ENCODE measurements at regions not wholly inside any gene's neighbourhood (a gene's known extent, or its start where the extent isn't known, plus 50 kb on each side); places are given as distances from the start of the nearest gene placed in this dataset.
A peak's percentile ranks its signal among the peaks of the same experiment; 100 is the strongest.

DNA sequence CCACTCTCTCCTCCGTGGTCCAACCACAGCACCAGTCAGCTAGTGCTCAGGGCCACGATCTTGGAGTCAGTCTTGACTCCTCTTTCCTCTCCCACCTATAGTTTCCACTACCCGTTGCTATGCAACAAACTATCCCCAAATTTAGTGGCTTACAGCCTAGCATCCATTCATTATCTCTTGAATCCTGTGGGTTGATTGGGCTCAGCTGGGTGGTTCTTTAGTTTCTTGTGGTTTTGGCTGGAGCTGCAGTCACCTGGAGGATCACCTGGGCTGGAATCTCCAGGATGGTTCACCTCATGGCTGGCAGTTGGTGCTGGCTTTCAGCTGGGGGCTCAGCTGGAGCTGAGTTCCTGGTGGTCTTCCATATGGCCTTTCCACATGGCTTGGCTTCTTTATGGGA, 149.9 kb downstream of the ASB1 start:
- DNase-seq (ENCODE audit: low read depth in 4 of 4, low spot score in 3 of 4) = no peak

DNA sequence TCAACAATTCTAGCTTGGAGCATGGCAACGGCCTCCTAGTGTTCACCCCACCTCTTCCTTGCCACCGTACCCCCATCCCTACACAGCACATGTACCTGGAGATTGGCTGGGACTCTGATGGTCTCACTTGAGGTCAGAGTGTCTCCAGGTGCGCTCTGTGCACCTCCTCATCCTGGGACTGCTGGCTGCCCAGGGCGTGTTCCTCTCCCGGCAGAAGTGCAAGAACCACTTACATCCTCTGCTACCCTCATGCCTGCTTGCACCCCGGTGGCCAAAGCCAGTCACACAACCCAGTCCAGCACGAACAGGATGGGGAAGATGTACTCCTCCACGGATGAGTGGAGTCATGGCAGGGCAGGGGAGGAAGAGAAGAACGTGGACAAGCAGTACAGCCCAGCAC, 151.5 kb downstream of the ASB1 start:
- DNase-seq (ENCODE audit: low read depth in 4 of 4, low spot score in 3 of 4) = no peak

DNA sequence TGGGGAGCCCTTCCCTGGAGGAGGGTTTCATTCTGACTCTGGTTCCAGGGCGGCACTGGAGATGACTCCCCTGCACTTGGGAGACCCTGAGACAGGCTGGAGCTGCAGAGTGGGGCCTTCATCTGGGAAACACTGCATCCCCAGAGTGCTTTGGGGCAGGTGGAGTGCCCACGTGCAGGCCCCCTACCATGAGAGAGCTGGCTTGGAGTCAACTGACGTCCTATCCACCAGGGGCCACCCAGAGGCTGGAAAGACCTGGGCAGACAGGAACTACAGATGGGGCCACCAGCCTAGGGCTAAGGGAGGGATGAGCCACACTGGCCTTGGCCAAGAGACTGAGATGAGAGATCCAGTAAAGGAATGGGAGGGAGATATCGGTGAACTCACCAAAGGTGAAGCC, 153.8 kb downstream of the ASB1 start:
- DNase-seq (ENCODE audit: low read depth in 4 of 4, low spot score in 3 of 4) = no peak

DNA sequence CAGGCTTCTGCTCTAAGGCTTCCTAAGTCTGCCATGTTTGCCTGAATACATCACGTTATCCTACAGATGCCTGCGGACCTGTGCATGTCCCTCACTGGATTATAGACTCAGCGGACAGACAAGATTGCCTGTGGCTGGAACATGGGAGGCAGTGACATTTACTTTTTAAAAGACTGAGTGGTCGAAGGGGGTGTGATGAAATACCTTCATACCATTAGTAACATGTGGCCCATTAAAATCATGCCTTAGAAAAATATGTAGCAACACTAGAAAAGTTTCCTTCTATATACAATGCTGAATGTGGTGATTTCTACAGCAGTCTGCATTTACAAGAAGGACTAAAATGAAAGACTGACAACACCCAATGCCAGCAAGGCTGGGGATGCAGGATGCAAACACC, 154.4 kb downstream of the ASB1 start:
- DNase-seq (ENCODE audit: low read depth in 4 of 4, low spot score in 3 of 4) = no peak

GRCh38 chr2:238582159-238582558, 155.4 kb downstream of the ASB1 start:
- DNase-seq (ENCODE audit: low read depth in 4 of 4, low spot score in 3 of 4) = no peak

DNA sequence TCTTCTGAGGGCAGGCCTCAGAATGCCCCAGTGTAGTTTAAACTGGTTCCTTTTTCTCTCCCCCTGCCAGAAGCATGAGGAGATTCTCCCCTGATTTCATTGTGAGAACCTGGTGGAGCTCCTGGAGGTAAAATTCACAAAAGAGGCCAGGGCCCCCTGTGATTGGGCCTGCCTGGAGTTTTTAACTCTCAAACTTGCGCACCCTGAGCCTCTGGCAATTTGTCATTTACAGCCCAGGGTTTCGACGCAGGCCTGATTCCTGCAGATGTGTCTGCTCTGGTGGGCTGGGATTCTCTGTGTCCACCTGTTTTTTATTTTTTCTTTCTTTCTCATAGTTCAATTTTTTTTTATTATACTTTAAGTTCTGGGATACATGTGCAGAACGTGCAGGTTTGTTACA, 157.9 kb downstream of the ASB1 start:
- no peak for DNase-seq (ENCODE audit: low read depth in 4 of 4, low spot score in 3 of 4)

DNA sequence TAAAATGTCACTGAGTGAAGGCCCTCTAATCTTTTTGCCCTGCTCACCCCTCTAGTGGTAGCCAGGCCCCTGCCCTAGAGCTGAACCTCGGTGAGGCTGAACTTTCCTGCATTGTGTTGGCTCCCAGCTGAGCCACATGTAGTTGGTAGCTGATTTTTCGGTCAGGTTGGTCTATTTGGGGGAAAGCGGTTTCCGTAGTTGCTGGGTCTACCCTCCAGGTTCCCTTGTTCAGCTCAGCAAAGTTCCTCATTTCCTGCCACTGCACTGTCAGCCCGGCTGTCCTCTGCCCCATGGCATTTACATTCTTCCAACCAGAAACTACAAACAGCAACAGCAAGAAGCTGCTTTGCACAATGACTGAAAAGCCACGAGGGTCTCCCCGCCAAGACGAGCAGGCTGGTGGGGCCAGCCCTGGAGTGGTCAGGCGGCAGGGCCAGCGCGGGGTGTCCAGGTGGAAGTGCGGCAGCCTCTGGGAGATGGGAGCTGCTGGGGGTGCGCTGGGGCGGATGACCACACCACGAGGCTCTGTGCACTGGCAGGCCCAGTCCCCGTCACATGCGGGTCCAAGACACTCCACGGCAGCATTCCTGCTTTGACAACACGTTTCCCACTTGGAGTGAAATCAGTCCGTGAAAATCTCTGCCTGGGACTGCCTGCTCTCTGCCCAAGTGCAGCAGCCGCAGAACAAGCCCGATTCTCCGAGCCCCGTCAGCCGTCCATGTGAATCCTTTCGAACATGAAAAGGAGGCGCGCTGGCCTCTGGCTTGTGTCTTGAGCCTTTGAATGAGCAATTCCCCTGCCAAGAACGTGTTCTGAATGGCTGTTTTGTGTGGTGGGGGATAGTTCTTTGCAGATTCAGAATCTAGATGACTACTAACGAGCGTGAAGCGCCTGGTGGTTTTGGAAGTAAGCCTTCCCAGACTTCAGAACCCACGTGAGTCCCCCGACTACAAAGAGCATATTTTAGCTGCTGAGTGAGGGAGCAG, 159.4 kb downstream of the ASB1 start:
- no peak for DNase-seq (ENCODE audit: low read depth in 4 of 4, low spot score in 3 of 4)

DNA sequence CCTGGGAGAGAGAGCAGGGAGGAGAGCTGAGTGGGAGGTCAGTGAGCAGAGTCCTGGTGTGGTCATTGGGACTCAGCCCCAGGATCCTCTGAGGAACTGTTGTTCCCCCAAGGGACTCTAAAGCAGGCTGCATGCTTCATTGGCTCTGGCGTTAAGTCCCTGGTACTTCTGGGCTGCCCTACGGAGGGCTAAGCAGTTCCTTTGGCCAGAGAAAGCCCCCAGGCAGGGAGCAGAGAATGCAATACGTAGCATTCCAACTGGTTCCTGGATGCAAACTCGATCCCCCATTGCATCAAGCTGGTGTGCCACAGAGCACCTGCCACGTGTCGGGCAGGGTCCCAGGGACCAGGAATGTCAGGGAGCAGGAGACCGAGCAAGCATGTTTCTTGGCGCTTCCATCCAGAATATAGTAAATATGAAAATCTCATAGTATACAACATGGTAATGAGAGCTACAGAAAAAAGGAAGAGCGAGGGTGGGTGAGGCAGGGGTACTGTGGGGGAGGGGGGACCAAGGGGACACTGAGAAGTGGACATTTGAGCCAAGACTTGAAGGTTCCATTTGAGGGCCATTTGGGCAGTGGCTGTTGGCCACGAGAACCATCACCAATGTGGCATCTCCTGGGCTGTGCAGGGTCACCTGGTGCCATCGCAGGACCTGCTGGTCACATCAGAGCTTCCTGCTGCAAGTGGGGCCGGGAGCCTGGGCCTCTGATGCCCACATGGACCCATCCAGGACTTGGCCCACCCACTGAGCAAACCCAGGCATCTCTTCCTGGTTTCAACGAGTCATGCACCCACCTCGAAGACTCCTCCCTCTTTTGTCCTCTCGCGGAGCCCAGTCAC, 160.4 kb downstream of the ASB1 start:
- DNase-seq (ENCODE audit: low read depth in 4 of 4, low spot score in 3 of 4) = no peak

- no peak for DNase-seq (ENCODE audit: low read depth in 4 of 4, low spot score in 3 of 4)
Measured at GRCh38 chr2:238587776-238588660, 161.3 kb downstream of the ASB1 start.

- no peak for DNase-seq (ENCODE audit: low read depth in 4 of 4, low spot score in 3 of 4)
Measured at GRCh38 chr2:238589591-238590460, 163.1 kb downstream of the ASB1 start.

GRCh38 chr2:238591732-238592131, 165.0 kb downstream of the ASB1 start:
- no peak for DNase-seq (ENCODE audit: low read depth in 4 of 4, low spot score in 3 of 4)

- no peak for DNase-seq (ENCODE audit: low read depth in 4 of 4, low spot score in 3 of 4)
Measured at GRCh38 chr2:238593236-238593635, 166.5 kb downstream of the ASB1 start.

DNA sequence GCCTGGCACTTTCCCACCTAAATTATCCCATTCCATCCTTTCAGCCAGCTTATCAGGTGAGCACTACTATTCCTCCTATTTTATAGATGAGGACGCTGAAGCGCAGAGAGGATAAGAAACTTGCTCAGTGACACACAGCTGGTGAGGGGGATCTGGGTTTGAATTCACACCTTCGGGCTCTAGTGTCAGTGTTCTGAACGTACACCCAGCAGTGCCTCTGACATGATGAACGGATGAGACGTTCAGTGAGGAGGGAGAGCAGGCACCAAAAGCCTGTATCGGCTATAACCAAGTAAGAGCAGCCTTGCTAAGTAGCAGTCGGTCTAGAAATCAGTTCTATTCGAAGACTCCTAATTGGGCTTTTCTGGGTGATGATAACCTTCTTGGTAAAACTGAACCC, 167.0 kb downstream of the ASB1 start:
- no peak for DNase-seq (ENCODE audit: low read depth in 4 of 4, low spot score in 3 of 4)

DNA sequence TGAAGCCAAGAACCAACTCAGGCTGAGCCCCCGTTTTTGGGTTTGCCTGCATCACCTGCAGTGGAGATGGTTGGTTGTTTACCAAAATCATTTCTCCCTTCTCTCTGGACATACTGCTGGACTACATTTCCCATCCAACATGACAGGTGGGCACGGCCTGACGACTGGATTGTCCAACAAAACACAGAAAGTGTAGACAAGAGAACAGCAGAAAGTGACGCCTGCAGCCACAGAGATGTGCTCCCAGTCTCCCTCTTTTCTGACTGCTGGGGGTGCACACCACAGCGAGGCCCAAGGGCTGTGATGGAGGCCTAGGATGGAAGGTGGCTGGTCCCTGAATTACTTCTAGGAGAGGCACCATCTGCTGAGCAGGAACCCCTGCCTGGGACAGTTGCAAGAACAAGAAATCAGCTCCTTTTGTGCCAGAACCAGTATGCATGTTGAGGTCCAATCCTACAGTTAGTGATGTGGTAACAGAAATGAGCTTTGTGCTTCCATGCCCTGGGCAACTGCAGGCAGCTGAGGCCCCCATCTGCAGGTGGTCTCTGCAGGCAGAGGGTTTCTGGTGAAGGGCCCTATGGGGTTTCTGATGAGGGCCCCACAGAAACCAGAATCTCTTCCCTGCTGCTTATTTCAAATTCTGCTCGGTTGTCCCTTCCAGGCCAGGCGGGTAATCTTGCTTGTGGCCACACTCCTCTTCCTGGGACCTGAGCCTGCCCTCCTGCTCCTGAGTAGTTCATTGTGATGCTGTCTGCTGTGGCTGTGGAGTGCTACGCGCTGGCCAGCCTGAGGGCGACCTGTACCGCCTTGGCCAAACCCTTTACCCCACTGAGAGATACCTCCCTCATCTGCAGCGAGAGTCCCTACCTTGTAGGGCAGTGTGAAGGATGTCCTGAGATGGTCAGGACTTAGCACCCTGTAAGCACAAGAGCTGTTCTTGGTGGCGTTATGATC, 168.3 kb downstream of the ASB1 start:
- DNase-seq (ENCODE audit: low read depth in 4 of 4, low spot score in 3 of 4) = no peak

DNA sequence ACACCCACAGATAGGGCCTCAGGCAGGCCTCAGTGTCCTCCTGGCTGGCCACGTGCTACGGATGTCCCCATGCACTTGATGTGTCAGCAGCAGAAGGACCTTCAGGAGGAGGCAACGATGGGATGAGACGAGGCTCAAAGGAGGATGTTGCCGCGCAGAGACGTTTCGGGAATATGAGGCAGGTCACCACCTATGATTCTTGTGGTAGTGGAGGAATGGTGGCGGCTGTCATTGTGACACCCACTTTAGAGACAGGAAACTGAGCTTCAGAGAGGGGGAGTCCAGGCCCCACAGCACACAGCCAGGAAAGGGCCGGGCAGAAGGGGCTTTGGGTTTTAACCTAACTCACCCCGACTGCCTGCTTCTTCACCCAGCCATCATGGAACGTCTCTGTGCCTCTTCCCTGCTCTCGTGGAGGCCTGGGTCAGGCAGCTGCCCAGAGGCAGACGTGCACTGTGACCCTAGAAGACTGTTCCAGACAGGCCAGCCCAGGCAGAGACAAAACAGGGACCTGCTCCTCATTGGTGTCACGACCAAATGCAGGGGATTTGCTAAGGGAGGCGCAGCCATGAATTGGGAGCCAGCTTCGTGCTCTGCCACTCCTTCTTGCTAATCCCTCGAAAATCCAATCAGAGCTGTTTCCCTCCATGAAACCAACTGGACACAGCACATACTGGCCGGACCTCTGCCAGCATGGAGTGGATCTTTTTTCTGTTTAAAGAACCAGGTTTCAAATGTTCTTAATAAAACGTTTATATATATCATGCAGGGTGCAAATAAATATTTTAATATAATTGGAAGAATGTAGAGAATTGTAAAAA, 169.2 kb downstream of the ASB1 start:
- DNase-seq (ENCODE audit: low read depth in 4 of 4, low spot score in 3 of 4) = no peak

GRCh38 chr2:238596571-238597551, 170.1 kb downstream of the ASB1 start:
- DNase-seq (ENCODE audit: low read depth in 4 of 4, low spot score in 3 of 4) = peak; percentile 18 to 65 (median 38)
